HL-60 (cell line): ENCODE measurements at regions not wholly inside any gene's neighbourhood (a gene's known extent, or its start where the extent isn't known, plus 50 kb on each side); places are given as distances from the start of the nearest gene placed in this dataset.

Experiments
- DNase-seq, 2 experiments: peaks; one replicate each; pipeline ENCODE4 v3.0.0-alpha.2; 2010 to 2020; ENCODE audit warnings: low read depth in 1 of 2, low spot score in 1 of 2
- H3K27ac ChIP-seq: fragments of 250-450 bp; sonication (Bioruptor Pico); replicated peaks from 2 replicates; pipeline ENCODE4 v1.5.1; 2020; ENCODE audit warnings: mild to moderate bottlenecking, moderate library complexity
- H3K27me3 ChIP-seq: fragments of 250-450 bp; sonication (Bioruptor Pico); 2 replicates; pipeline ENCODE4 v1.5.1; 2021; ENCODE audit warnings: mild to moderate bottlenecking, moderate library complexity; ENCODE audit not compliant: insufficient read depth, poor library complexity, severe bottlenecking
- H3K4me3 ChIP-seq: replicated peaks from 2 replicates; pipeline ENCODE4 v1.5.1; 2011; ENCODE audit warnings: mild to moderate bottlenecking, control low read depth, low read length; ENCODE audit not compliant: insufficient read depth
- CTCF ChIP-seq: IDR thresholded peaks from one replicate; pipeline ENCODE4 v1.5.1; 2011; ENCODE audit warnings: low read length, control low read depth, inconsistent platforms; ENCODE audit not compliant: insufficient read depth
- GABPA ChIP-seq: IDR thresholded peaks from 2 replicates; pipeline ENCODE4 v1.6.1; 2012; ENCODE audit warnings: low read depth
- POLR2AphosphoS5 ChIP-seq: IDR thresholded peaks from 2 replicates; pipeline ENCODE4 v1.6.1; 2012; ENCODE audit warnings: low read depth
- REST ChIP-seq: IDR thresholded peaks from 2 replicates; pipeline ENCODE4 v1.6.1; 2012; ENCODE audit warnings: low read depth; ENCODE audit not compliant: insufficient replicate concordance
- SPI1 ChIP-seq: IDR thresholded peaks from 2 replicates; pipeline ENCODE4 v1.6.1; 2012; ENCODE audit warnings: low read depth, mild to moderate bottlenecking, borderline replicate concordance

GRCh38 chr14:55816225-55816624 is 236.2 kb downstream of the KTN1 start:
- Histone ChIP-seq H3K4me3 (no peak overlapping the region), H3K27ac (no peak overlapping the region), H3K27me3 (no peaks in the 10 kb centered on the region)
- DNase-seq, result no peak
- TF ChIP-seq CTCF (no peak), POLR2AphosphoS5 (no peak), SPI1 (no peak), REST (no peak), GABPA (no peak)

GRCh38 chr14:55819610-55820304 is 239.8 kb downstream of the KTN1 start:
- Histone ChIP-seq H3K4me3 (no peak overlapping the region), H3K27ac (no peak overlapping the region), H3K27me3 (no peaks in the 10 kb centered on the region)
- DNase-seq, result peak in 1 of 2 experiments; percentile 48
- TF ChIP-seq REST, result no peak
- no peak for TF ChIP-seq SPI1
- TF ChIP-seq GABPA, result no peak
- no peak for TF ChIP-seq CTCF
- no peak for TF ChIP-seq POLR2AphosphoS5

GRCh38 chr14:55822906-55823305 is 242.9 kb downstream of the KTN1 start:
- H3K27me3 ChIP-seq, result no peaks in the 10 kb centered on the region
- TF ChIP-seq SPI1 (no peak), REST (no peak), GABPA (no peak), POLR2AphosphoS5 (no peak), CTCF (no peak)
- no peak overlapping the region for H3K27ac ChIP-seq
- no peak for DNase-seq
- no peak overlapping the region for H3K4me3 ChIP-seq
